H9 (cell line): ENCODE measurements at regions not wholly inside any gene's neighbourhood (a gene's known extent, or its start where the extent isn't known, plus 50 kb on each side); places are given as distances from the start of the nearest gene placed in this dataset.
A peak's percentile ranks its signal among the peaks of the same experiment; 100 is the strongest.

Experiments
- DNase-seq: peaks from one replicate; pipeline ENCODE4 v3.0.0-alpha.2; 2017
- H2AFZ ChIP-seq: one replicate; pipeline ENCODE4 v1.6.1; 2013; ENCODE audit warnings: mild to moderate bottlenecking, low read length, control low read depth, moderate library complexity
- H2AK5ac ChIP-seq: 2 replicates; pipeline ENCODE4 v1.6.1; 2013; ENCODE audit warnings: low read length, control low read depth, mixed read lengths; ENCODE audit not compliant: insufficient read length
- H2BK120ac ChIP-seq: one replicate; pipeline ENCODE4 v1.6.1; 2013; ENCODE audit warnings: low read depth, mild to moderate bottlenecking, low read length, control low read depth, inconsistent platforms; ENCODE audit not compliant: poor library complexity, severe bottlenecking
- H2BK12ac ChIP-seq: 2 replicates; pipeline ENCODE4 v1.6.1; 2013; ENCODE audit warnings: low read length, control low read depth, mixed read lengths, low read depth; ENCODE audit not compliant: insufficient read length
- H2BK15ac ChIP-seq: 2 replicates; pipeline ENCODE4 v1.6.1; 2013; ENCODE audit warnings: low read depth, low read length, control low read depth
- H2BK20ac ChIP-seq: one replicate; pipeline ENCODE4 v1.6.1; 2013; ENCODE audit warnings: low read depth, mild to moderate bottlenecking, low read length, control low read depth, inconsistent platforms; ENCODE audit not compliant: poor library complexity, severe bottlenecking
- H2BK5ac ChIP-seq: 2 replicates; pipeline ENCODE4 v1.6.1; 2013; ENCODE audit warnings: low read length, control low read depth, mixed read lengths; ENCODE audit not compliant: insufficient read length
- H3K14ac ChIP-seq: 2 replicates; pipeline ENCODE4 v1.6.1; 2013; ENCODE audit warnings: low read length, control low read depth; ENCODE audit not compliant: insufficient read depth
- H3K18ac ChIP-seq: 2 replicates; pipeline ENCODE4 v1.6.1; 2013; ENCODE audit warnings: low read depth, mild to moderate bottlenecking, mixed read lengths, low read length, control low read depth; ENCODE audit not compliant: insufficient read length
- H3K23ac ChIP-seq: 2 replicates; pipeline ENCODE4 v1.6.1; 2013; ENCODE audit warnings: low read length, control low read depth, mixed read lengths, low read depth; ENCODE audit not compliant: insufficient read length
- H3K23me2 ChIP-seq: 2 replicates; pipeline ENCODE4 v1.6.1; 2013; ENCODE audit warnings: low read depth, mild to moderate bottlenecking, mixed read lengths, low read length, control low read depth; ENCODE audit not compliant: insufficient read length, poor library complexity, severe bottlenecking
- H3K27ac ChIP-seq: 2 replicates; pipeline ENCODE4 v1.5.1; 2013; ENCODE audit warnings: low read length, control low read depth, mixed read lengths, low read depth; ENCODE audit not compliant: insufficient read length
- H3K27me3 ChIP-seq: 2 replicates; pipeline ENCODE4 v1.6.1; 2013; ENCODE audit warnings: low read length, control low read depth, inconsistent platforms; ENCODE audit not compliant: insufficient read depth
- H3K4ac ChIP-seq: 2 replicates; pipeline ENCODE4 v1.6.1; 2013; ENCODE audit warnings: low read depth, mild to moderate bottlenecking, control low read depth, inconsistent platforms, low read length, moderate library complexity
- H3K4me1 ChIP-seq: 2 replicates; pipeline ENCODE4 v1.6.1; 2013; ENCODE audit warnings: low read length, control low read depth, inconsistent platforms; ENCODE audit not compliant: insufficient read depth
- H3K4me2 ChIP-seq: 2 replicates; pipeline ENCODE4 v1.6.1; 2013; ENCODE audit warnings: low read length, control low read depth, mixed read lengths; ENCODE audit not compliant: insufficient read length, insufficient read depth
- H3K56ac ChIP-seq: 2 replicates; pipeline ENCODE4 v1.6.1; 2013; ENCODE audit warnings: low read depth, mild to moderate bottlenecking, mixed read lengths, low read length, control low read depth; ENCODE audit not compliant: insufficient read length
- H3K79me1 ChIP-seq: 2 replicates; pipeline ENCODE4 v1.6.1; 2013; ENCODE audit warnings: low read depth, mild to moderate bottlenecking, moderate library complexity, low read length, control low read depth, inconsistent platforms; ENCODE audit not compliant: insufficient read depth, poor library complexity, severe bottlenecking
- H3K79me2 ChIP-seq: 2 replicates; pipeline ENCODE4 v1.6.1; 2013; ENCODE audit warnings: low read length, control low read depth, inconsistent platforms; ENCODE audit not compliant: insufficient read depth
- H3K9ac ChIP-seq: 2 replicates; pipeline ENCODE4 v1.6.1; 2013; ENCODE audit warnings: low read length, control low read depth, mixed read lengths; ENCODE audit not compliant: insufficient read length; ENCODE audit errors: extremely low read depth
- H3K9me3 ChIP-seq: one replicate; pipeline ENCODE4 v1.6.1; 2013; ENCODE audit warnings: low read depth, low read length, inconsistent platforms; ENCODE audit not compliant: control insufficient read depth
- H3T11ph ChIP-seq: one replicate; pipeline ENCODE4 v1.6.1; 2013; ENCODE audit warnings: mild to moderate bottlenecking, low read length, control low read depth, inconsistent platforms
- H4K20me1 ChIP-seq: one replicate; pipeline ENCODE4 v1.6.1; 2013; ENCODE audit not compliant: control insufficient read depth, insufficient read length, insufficient read depth
- H4K5ac ChIP-seq: 2 replicates; pipeline ENCODE4 v1.6.1; 2013; ENCODE audit warnings: low read depth, mild to moderate bottlenecking, mixed read lengths, low read length, control low read depth; ENCODE audit not compliant: insufficient read length
- H4K8ac ChIP-seq: replicated peaks from 2 replicates; pipeline ENCODE4 v1.6.1; 2013; ENCODE audit warnings: low read length, control low read depth, mixed read lengths, low read depth; ENCODE audit not compliant: insufficient read length
- H4K91ac ChIP-seq: 2 replicates; pipeline ENCODE4 v1.6.1; 2013; ENCODE audit warnings: low read depth, mild to moderate bottlenecking, moderate library complexity, mixed read lengths, low read length, control low read depth; ENCODE audit not compliant: insufficient read length
- H3K27ac Mint-ChIP-seq, 3 experiments: 2 replicates in 2 of 3; 3 replicates in 1 of 3; pipeline ENCODE4 v1.8.0; 2020 to 2021; ENCODE audit warnings: mixed read lengths in 3 of 3, mild to moderate bottlenecking in 1 of 3, moderate library complexity in 1 of 3
- H3K27me3 Mint-ChIP-seq: 2 replicates; pipeline ENCODE4 v1.8.0; 2021; ENCODE audit warnings: low read depth, mild to moderate bottlenecking, moderate library complexity, mixed read lengths
- H3K36me3 Mint-ChIP-seq, 3 experiments: 2 replicates in 2 of 3; 3 replicates in 1 of 3; pipeline ENCODE4 v1.8.0; 2020 to 2021; ENCODE audit warnings: low read depth in 3 of 3, mixed read lengths in 3 of 3; ENCODE audit not compliant: insufficient read depth in 1 of 3
- H3K4me1 Mint-ChIP-seq, 2 experiments: 2 replicates each; pipeline ENCODE4 v1.8.0; 2020; ENCODE audit warnings: mixed read lengths in 2 of 2
- H3K4me3 Mint-ChIP-seq, 2 experiments: 2 replicates in 1 of 2; 3 replicates in 1 of 2; pipeline ENCODE4 v1.8.0; 2020 to 2021; ENCODE audit warnings: mild to moderate bottlenecking in 2 of 2, mixed read lengths in 2 of 2, moderate library complexity in 1 of 2
- H3K9me3 Mint-ChIP-seq, 2 experiments: 2 replicates in 1 of 2; 3 replicates in 1 of 2; pipeline ENCODE4 v1.8.0; 2020; ENCODE audit warnings: mild to moderate bottlenecking in 2 of 2, mixed read lengths in 2 of 2, moderate library complexity in 1 of 2
- CTCF ChIP-seq: fragments of 200-600 bp; sonication (generic); conservative IDR thresholded peaks from 3 replicates; pipeline ENCODE4 v1.8.0; 2021; ENCODE audit warnings: antibody characterized with exemption, mild to moderate bottlenecking
- whole genome bisulfite sequencing: extraction: QIAGEN DNeasy Blood & Tissue Kit; methylation state at CpG from one replicate; pipeline ENCODE4 v1.1.7; 2013; ENCODE audit warnings: missing lambda C conversion rate, low lambda C conversion rate, mixed read lengths; ENCODE audit not compliant: insufficient read length; ENCODE audit errors: extremely low coverage; 5-methylcytosine and 5-hydroxymethylcytosine counted together

- H3K56ac ChIP-seq: no peak overlapping the region
- no peak overlapping the region for H3K18ac ChIP-seq
- H2BK5ac ChIP-seq: no peak overlapping the region
- H3K23ac ChIP-seq: no peak overlapping the region
- H3K9ac ChIP-seq: no peak overlapping the region
- H3K79me1 ChIP-seq: no peaks in the 10 kb centered on the region
- H3K4me1 ChIP-seq: no peaks in the 10 kb centered on the region
- no peak for TF ChIP-seq CTCF
- H3K23me2 ChIP-seq: no peaks in the 10 kb centered on the region
- H3K4me2 ChIP-seq: no peak overlapping the region
- H4K20me1 ChIP-seq: no peaks in the 10 kb centered on the region
- no peak overlapping the region for H3T11ph ChIP-seq
- no peak overlapping the region for H4K5ac ChIP-seq
- H2BK20ac ChIP-seq: no peak overlapping the region
- DNase-seq: no peak
- H3K4me3 Mint-ChIP-seq: no peak overlapping the region
- no peaks in the 10 kb centered on the region for H3K27me3 ChIP-seq
- H3K4ac ChIP-seq: no peak overlapping the region
- no peak overlapping the region for H2BK15ac ChIP-seq
- H3K27ac Mint-ChIP-seq: 0 out of 7 replicates have a peak overlapping the region, but pooled peaks of 1 of the 3 experiments have one; percentile 36
- WGBS: no CpG with 5 or more reads among the region's 11 CpGs
- peaks cover 2% of the 10 kb centered on the region; the same call in 1 of the 2 replicates for H3K79me2 ChIP-seq
- H2AK5ac ChIP-seq: no peak overlapping the region
- H2AFZ ChIP-seq: no peak overlapping the region
- H3K14ac ChIP-seq: no peak overlapping the region
- no peak overlapping the region for H4K91ac ChIP-seq
- H3K27me3 Mint-ChIP-seq: no peaks in the 10 kb centered on the region
- no peak overlapping the region for H2BK120ac ChIP-seq
- H3K9me3 Mint-ChIP-seq: no peaks in the 10 kb centered on the region
- H3K4me1 Mint-ChIP-seq: peaks cover 0 to 2% of the 10 kb centered on the region in 2 experiments; a peak in 1 of 4 replicates
- H2BK12ac ChIP-seq: no peak overlapping the region
- H4K8ac ChIP-seq: no peak overlapping the region
- no peak overlapping the region for H3K27ac ChIP-seq
- H3K9me3 ChIP-seq: no peaks in the 10 kb centered on the region
- H3K36me3 Mint-ChIP-seq: no peaks in the 10 kb centered on the region
Measured at GRCh38 chr12:95358111-95359083, 115.6 kb upstream of the METAP2 start.
